ENCODE measurements at regions not wholly inside any gene's neighbourhood (a gene's known extent, or its start where the extent isn't known, plus 50 kb on each side); places are given as distances from the start of the nearest gene placed in this dataset.
"Not testable (repeated sequence)": the region's sequence is repeated elsewhere in the genome, so short reads cannot be mapped to it uniquely, and the experiment has no call there.

DNA sequence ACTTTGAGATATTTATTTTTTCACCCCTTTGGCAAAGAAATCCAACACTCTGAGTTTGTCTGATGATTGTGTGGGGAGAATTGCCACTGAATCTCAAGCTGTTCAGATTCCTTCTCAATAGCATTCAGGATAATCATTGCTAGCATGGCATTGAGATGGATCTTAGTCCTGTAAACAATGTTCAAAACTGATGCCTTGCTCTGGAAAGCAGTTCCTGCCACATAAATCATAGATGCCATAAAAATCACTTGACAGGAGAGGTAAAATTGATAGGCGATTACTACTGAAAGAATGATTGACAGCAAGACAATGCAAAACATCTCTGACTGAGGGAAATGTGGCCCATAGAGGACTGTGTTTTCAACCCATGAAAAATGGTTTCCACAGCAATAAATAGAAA lies 915.6 kb downstream of the TRHDE start:
- DNase-seq (ENCODE audit: low read depth), result no peak

DNA sequence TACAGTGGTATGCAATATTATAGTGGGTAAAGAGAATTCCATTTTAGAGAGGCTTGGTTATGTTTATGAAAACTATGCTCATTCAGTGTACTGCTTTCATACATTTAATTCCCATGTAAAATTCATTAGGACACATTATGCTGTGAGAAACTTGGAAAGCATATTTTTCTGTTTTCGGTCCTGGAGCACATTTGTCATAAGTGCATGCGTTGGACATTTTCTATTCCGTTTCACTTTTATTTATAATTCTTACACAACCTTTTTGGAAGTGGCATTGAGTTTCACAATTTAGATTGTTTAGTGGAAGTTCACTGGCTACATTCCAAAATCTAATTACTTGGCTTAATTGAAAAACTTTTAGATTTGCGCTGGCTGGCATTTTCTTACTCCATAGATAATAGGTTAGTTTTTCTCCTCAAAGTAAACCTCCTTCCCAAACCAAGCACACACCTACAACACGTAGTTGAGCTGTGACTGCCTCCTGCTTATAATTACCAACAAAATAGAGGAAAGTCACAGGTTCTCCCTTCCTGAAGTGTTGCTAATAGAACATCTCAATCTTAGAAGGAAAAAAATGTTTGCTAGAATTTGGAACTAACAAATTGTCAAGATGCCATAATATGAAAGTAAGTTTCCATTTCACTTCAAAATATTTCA lies 938.5 kb downstream of the TRHDE start:
- no peak for DNase-seq (ENCODE audit: low read depth)

DNA sequence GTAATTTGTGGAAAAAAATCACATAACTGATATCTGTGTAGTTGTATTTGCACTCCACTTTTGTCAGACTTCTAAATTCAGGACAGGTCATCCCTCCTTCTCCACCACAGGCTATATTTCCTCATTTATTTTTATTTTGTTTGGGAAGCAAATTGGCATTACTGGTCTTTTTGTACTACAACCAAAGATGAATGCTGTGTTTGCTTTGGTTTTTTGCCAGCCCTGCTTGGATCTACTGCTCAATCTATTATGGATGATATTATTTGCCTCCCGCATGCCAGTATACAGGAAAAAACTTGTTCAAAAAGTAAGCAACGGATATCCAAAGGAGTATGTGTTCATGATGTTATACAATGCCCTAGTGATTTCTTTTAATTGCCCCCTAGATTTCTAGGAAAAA lies 948.8 kb downstream of the TRHDE start:
- DNase-seq (ENCODE audit: low read depth), result no peak

DNA sequence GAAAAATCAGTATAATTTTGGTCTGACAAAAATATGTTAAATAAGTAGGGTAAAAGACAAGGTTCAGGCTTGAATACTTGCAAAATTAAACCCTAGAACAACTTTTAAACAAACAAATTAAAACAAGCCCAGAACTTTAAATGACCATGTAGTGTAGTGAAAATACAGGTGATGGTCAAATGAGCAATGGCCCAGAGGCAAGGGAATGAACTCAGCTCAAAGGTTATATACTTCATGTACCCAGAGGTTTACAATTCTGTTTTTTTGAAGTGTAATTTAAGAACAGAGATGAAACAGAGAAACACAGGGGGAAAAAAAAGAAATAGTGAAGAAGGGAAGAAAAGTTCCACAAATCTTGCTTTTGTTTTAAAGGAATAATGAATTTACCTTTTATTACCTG lies 949.2 kb downstream of the TRHDE start:
- DNase-seq (ENCODE audit: low read depth), result no peak

DNA sequence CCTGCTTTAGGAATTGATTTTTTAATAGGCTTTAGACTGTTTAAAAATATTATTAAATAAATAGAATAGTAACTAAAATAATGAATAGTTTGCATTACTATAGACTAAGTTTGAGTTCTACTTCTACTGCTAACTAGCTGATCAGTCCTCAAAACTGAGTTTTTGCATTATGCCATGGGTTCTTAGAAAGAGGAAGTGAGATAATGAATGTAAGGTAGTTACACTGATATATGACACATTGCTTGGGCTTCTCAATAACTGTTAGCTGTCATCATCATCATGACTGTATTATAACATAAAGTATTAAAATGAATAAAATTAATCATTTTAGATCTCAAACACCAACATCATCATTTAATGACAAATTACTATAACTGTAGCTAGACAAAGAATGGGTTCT lies 949.7 kb downstream of the TRHDE start:
- DNase-seq (ENCODE audit: low read depth), result no peak

DNA sequence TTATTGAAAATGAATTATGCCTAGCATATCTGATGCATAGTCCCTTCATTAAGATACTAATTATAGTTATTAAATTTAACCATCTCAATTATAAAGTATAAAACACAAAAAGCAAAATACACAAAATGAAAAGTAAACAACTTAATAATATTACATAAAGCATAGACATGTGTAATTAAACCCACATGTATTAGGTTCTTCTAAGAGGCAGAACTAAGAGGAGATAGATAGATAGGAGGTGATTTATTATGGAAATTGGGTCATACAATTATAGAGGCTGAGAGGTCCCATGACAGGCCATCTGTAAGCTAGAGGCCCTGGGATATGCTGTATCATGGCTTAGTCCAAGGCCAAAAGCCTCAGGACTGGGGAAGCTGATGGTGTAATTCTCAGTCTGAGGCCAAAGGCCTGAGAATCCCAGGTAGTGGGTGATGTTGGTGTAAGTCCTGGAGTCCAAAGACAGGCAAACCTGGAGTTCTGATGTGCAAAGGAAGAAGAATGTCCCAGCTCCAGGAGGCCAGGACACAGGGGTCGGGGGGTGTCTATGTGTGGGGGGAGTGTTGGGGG lies 953.3 kb downstream of the TRHDE start:
- DNase-seq (ENCODE audit: low read depth), result no peak

DNA sequence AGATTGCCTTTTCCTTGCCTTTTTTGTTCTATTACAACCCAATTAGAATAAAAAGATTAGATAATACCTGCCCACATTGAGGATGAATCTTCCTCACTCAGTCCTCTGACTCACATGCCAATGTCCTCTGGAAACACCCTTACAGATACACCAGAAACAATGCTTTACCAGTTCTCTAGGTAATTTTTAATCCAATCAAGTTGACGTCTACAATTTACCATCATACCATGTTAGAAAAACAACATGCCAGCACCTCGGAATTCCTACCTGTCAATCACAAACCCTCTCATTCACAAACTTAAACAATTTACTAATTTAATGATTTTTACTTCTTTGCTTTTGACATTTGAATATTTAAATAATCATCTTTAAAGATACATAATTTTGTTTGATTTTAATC lies 953.8 kb downstream of the TRHDE start:
- DNase-seq (ENCODE audit: low read depth), result no peak

DNA sequence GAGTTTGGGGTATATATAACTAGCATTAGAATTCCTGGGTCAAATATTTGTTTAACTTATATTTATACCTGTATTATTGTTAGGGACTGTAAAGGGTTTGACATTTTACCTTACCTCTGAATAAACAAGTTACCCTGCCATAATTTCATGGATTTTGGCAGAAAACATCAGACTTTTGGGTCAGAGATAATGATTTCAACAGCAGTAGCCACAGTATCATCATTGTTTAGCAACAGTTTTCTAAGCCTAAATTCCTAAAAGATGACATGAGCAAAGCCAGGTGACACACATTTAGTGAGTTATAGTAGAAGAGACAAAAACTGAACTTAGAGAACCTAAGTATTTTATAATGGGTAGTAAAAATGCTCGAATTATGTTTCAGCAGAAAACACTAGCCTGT lies 954.4 kb downstream of the TRHDE start:
- DNase-seq (ENCODE audit: low read depth), result no peak

DNA sequence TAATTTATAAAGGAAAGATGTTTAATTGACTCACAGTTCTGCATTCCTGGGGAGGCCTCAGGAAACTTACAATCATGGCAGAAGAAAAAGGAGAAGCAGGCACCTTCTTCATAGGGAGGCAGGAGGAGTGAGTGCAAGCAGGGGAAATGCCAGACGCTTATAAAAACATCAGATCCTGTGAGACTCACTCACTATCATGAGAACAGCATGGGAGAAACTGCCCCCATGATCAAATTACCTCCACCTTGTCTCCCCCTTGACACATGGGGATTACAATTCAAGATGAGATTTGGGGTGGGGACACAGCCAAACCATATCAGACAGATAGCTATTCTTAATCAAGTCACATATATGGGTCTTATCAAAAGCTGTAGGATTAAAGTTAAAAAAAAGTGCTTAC lies 956.7 kb downstream of the TRHDE start:
- DNase-seq (ENCODE audit: low read depth), result not testable (repeated sequence)

DNA sequence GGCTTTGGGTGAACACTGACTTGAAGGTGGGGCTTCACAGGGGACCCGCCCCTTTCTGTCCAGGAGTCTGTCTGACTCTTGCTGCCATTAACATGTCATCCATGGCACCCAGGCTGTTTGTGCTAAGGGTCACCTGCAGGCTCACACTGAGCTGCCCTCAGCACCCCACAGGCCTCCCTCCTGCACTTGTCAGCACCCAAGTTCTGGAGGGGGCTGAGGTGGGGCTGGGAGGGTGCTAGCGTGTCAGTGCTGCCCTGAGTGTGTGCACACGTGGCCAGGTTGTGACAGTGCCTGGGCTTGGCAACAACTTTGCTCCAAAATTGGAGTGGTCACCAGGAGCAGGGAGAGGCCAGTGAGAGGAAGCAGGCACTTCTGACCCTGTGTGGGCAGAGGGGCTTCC lies 963.2 kb downstream of the TRHDE start:
- no peak for DNase-seq (ENCODE audit: low read depth)

DNA sequence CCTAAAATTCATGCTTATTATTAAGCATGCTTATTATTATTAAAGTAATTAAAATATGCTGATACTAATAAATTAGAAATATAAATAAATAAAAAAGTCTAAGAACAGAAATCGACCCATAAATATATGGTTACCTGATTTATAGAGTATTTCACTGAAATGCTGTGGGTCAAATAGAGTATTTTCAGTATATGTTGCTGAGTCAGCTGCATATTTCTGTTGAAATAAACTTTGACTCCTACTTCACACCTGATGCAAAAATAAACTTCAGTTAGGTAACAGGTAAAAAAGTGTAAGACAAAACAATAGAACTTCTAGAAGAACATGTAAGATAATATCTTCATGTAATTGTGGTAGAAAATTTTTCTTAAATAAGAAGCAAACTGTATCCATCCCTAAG lies 967.9 kb downstream of the TRHDE start:
- no peak for DNase-seq (ENCODE audit: low read depth)

DNA sequence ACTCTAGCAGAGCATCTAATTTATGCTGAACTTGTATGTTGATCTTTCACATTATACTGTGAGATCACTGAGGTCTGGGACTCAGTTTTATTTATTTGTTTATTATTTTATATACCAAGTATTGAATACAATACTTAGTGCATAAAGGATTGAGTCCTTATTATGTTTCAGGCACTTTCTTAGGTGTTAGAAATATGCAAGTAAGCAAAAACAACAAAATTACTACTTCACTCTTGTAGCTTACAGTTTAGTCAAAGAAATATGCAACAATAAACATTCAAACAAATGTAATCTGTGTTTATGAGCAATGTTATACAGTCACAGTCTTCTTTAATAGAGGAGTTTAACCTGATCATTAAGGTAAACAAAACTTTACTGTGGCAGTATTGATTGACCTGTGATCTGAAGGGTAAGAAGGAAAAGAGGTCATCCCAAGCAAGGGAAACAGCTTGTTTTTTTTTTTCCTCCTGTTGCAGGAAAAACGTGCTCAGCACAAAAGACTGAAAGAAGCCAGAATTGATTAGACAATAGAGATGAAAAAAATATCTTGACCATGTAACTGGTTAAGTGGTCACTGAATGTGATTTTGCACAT lies 990.7 kb downstream of the TRHDE start:
- DNase-seq (ENCODE audit: low read depth), result no peak

DNA sequence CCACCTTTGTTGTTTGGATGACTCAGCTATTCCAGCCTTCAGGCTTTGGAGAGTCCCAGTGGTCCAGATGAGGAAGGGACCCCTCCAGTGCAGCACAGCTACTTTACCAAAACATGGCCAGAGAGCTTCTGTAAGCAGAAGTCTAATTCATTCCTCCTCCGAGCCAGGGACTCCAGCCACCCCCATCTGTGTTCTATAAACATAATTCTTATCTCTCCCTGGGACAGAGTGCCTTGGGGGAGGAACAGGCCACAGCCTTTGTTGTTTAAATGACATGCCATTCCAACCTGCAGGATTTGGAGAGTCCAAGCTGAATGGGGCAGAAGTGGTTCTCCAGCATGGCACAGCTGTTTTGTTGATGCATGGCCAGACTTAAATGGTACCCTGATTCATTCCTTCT lies 994.0 kb downstream of the TRHDE start:
- no peak for DNase-seq (ENCODE audit: low read depth)

DNA sequence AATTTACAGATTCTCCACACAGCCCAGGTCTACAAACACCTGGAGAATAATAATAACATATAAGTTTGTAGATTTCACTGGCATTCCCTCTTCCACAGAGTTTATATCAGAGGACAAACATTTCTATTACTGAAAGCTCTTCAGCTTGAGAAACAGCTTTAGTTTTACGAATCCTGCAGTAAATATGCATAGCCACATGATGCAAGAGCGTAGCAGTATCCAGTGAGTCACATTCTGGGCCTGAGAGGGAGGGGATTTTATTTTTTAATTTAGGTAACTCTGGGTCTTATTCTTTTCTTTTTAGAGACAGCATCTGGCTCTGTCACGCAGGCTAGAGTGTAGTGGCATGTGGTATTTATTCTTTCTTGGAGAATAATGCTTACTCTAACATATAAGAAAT lies 1002.8 kb downstream of the TRHDE start:
- no peak for DNase-seq (ENCODE audit: low read depth)

DNA sequence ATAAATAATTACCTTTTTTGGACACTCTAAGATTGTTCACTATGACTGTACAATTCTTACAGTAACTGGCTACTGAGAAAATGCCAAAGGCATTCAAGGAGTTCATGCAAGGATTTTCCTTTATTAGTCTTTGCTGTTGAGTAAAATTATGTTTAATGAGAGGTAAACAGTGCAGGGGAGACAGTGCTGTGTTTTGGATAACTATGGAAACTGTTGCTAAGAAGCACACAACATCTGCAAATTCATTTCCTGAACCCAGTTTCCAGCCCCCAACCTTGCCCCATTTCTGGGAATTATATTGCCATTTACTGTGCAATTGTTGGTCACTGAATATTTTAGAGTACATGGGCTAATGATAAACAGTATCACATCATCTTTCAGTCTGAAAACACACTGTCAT lies 1005.8 kb downstream of the TRHDE start:
- no peak for DNase-seq (ENCODE audit: low read depth)

DNA sequence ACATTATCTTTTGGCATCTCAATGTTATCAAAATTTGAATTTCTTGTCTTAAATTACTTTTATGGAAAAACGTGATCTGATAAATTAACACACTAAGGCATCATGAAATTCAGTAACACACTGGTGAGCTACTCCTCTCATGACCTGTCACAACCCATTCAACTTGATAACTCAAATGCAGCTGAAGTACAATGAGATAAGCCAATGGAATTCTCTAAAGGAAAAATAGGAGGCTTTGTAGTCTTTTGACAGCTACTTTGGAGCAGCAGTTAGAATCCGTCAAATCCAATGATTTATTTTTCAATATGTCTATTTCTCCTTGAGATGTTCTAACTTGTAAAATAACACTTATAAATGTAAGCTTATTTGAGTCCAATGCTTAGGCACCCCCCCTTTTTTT lies 1029.4 kb downstream of the TRHDE start:
- DNase-seq (ENCODE audit: low read depth), result no peak

DNA sequence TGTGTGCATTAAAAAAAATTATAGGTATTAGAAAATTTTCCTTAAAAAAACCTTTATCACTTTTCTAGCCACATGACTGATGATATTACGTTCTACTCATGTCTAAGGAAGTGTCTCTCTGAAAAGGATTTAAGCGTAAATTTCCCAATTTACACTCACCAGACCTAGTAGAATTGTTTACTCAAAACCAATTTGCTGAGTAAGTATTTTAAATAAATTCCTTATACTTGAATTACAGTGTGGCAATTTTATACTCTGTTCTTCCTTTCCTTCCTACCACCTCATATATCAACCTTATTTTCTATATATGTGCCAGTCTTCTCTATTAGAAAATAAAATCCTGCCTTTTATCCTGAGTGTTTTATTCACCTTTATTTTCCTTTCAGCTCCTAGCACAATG lies 1035.1 kb downstream of the TRHDE start:
- no peak for DNase-seq (ENCODE audit: low read depth)

DNA sequence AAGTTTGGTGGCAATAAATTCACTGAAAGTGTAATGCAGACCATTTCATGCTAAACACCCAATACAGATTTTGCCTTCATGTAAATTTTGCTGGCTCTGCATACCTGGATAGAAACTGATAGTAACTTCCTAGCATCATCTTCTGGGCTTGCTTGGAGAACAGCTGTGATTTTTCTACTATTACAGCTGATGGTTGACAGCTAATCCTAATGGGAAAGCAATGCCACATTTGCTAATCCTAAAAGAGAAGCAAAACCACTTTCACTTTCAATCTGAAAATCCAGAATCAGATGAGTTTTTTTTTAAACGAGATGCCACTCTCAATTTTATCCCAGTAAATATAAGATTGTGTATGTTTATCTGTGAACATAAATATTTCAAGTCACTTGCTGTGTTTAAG lies 1035.9 kb downstream of the TRHDE start:
- DNase-seq (ENCODE audit: low read depth), result no peak

DNA sequence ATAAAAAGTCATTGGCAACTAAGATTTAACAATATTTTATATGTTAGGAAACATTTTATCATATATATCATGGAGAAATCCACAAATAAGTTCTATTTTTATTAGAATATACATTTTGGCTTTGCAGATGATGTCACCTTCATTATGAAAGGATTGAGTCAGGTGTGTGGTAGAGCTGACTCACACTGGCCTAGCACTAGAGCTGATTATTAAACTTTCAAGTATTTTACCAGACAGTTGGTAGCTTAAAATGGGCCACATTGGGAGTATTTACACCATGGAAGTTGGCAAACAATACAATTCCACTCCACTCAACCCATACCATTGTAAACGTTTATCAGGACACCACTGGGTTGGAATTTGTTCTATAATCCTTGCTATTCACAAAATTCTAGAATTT lies 1036.6 kb downstream of the TRHDE start:
- DNase-seq (ENCODE audit: low read depth), result no peak

DNA sequence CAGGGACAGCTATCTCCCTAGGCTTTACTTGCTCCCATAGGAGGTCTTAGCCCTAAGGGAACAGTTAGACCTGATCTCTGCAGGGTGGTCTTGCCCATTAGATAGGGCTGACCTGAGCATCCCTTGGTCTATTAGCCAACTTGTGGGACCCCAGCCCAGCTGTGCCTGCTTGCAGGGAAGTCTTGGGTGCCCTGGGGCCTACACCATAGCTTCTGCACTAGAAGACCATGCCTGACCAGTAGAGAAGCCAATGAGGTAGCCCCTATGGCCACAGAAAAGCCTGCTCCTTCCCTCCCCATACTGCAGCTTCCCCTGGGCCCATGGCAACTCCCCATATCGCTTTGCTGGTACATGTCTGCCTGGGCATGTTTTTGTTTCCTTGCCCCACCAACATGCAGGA lies 1049.1 kb downstream of the TRHDE start:
- no peak for DNase-seq (ENCODE audit: low read depth)

DNA sequence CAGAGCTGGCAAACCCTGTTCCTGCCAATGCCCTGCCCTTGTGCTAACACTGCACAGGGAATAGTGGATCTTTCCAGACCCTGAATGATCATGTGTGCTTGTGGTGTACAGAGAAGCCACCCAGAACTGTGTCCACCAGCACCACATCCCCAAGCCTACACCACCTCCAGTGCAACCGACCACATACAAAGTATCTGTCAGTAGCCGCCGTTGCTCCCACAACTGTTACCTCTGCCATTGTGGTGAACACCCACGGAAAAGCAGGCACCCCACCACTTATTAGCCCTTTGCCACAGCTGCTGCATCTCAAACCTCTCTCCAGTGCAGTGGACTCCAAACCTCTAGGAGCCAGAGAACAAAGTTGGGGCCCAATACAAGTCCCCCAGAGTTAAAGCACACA lies 1049.6 kb downstream of the TRHDE start:
- DNase-seq (ENCODE audit: low read depth), result no peak

DNA sequence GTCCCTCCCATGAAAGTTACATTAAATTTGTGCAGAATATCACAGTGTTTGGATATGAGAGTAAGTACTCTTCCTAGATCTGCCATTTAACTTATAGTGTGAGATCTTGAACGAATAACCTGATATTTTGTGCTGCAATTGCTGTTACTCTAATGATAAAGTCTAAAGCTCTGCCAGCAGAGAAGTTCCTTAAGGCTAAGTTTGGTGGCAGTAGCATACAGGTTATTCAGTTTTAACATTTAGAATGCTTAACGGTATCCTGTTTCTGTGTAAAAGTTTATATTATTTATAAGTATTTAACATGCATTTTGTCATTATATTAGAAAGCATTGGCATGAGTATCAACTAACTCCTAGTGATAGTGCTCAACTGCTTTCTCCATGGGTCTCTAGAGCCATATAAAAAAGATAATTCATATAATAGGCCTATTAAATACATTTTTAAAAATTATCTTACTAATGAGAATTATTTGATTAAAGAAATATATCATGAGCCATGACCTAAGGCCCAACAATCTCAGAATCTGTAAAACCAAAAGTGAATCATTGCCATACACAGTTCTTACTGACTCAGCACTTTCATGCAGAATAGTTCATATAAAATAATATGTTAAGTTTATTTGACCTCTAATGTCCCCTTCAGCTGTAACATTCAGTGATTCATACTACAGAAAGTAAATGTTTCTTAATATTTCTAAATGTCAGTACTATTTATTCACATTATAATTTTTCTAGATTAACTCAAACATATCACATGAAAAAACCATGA lies 1058.6 kb downstream of the TRHDE start:
- DNase-seq (ENCODE audit: low read depth), result no peak

DNA sequence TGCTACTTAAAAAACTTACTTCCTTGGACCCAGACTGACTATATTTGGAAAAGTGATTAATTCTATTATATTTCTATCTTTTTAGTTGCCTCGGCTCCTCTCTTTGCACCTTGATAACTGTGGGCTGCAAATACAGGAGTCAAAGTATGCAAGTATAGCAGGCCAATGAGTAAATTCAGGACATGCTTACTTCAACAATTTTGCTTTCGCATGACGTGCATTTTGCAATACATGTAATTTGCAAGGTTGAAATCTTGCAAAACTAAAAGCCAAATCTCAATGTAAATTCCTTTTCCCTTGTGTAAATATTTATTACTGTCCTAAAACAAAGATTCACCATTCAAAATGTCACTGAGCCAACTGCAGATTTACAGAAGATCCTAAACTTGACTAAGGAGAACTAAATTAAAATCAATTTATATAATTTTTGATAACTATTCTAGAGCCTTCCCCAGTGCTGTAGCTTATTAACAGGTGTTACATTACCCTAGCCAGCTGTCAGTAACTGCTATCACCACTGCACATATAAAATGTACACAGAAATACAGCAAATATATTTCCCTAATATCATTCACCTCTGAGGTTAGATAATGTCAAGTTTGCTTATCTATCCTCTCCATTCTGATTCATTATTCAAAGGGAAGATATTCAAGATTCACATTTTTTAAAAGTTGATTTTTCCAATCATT lies 1069.5 kb downstream of the TRHDE start:
- DNase-seq (ENCODE audit: low read depth), result no peak

Measured in EH (cell line).